ENCODE measurements at regions not wholly inside any gene's neighbourhood (a gene's known extent, or its start where the extent isn't known, plus 50 kb on each side); places are given as distances from the start of the nearest gene placed in this dataset.
"Not testable (repeated sequence)": the region's sequence is repeated elsewhere in the genome, so short reads cannot be mapped to it uniquely, and the experiment has no call there.

DNA sequence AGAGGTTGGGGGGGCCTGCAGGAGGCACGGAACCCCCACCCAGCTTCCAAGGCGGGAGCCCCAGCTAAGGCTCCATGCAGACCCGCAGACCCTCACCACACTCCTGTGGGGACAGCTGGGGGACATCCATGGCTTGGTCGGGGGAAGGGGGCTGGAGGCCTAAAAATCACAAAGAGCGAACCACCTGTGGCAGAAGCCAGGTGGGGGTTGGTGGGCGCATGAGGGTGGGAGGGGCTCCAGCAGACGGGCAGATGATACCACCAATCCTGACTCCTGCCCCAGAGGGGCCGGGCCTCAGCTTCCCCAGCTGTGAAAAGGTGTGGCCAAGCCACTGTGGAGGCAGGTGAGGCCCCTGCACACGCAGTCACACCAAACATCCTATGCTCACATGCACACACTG, 111.6 kb downstream of the FAM53A start:
- DNase-seq, result no peak

DNA sequence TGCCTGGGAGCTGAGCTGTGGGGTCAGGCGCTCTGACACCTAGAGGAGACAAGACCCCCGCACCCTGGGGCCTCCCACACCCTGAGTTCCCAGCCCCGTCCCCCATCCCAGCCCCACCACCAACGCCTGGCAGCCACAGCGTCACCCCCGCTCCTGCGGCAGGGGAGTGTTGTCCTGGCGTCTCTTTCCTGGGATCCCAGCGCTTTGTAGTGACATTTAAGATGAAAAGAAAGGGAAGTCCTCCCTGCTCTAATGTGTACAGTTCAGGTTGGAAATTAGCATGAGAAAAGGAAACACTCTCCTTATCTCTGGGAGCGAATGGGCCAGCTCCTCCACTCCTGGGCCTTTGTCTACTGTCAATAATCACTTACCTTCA, 112.1 kb downstream of the FAM53A start:
- DNase-seq, result no peak

DNA sequence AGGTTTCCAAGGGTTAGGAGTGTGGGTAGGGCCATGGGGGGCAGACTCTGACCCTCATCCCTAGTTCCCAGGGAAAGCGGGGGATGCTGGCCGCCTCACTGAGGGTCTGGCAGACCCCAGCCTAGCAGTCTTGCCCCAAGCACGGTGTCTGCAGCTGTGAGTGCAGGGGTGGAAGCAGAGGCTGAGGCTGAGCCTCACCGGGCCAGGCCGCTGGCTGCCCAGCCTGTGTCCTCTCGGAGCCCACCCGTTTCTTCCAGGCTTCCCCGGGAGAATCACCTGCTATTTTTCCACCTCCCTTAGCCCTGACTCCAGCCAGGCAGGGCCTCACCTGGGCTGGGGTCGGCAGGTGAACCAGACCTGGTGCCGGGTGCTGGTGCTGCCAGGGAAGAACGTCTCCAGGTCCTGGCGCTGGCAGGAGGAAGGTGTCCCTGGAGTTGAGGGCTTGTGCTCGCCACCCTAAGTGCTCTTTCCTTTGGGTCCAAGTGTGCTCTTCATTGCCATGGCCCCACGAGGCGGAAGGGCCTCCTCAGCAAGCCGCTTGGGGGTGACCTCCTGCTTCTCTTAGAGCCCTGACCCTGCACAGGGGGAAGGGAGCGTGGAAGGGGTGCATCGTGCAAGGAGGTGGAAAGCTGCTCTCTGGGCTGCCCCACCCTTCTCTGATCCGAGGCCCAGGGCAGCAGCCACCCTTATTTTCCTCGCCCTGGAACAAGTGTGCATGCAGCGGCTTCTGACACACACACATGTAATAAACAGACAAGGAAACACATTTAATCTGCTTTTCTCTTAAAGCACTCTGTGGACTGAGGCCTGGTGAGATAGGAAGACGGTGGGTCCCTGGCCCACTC, 112.7 kb downstream of the FAM53A start:
- no peak for DNase-seq

DNA sequence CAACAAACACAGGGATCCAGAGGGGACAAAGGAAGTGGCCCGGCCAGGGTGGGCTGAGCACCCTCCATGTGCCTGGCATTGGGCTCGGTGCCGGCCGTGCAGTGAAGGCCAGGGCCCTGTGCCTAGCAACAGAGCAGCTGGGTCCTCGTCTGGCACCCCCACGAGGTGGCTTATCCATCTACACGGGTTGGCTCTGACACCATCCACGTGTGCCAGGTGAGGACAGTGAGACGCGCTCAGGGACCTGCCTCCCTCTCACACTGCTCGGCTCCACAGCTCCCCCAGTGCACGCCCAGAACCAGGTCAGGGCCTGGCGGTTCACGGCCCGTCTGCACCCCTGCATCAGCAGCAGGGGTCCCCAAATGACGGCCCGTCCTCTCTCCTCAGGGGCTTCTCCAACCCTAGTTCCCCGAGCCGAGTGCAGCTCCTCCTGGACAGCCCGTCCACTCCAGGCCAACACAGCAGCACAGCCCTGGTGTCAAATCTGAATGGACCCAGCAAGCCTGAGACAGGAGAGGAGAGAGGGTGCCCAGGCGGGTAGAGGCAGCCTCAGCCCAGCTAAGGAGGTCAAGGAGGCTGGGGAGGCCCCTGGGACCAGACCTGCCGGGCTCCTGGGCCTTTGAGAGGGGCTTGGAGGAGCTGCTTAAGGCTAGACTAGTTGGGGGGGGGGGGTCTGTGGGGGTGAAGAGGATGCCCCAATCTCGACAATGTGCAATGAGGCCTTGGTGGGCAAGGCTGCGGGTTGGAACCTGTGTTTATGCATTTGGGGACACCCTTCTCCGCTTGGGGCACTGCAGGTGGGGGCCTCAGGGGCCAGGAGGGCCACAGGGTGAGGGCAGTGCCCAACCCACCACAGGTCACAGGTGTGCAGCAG, 113.6 kb downstream of the FAM53A start:
- DNase-seq, result no peak

DNA sequence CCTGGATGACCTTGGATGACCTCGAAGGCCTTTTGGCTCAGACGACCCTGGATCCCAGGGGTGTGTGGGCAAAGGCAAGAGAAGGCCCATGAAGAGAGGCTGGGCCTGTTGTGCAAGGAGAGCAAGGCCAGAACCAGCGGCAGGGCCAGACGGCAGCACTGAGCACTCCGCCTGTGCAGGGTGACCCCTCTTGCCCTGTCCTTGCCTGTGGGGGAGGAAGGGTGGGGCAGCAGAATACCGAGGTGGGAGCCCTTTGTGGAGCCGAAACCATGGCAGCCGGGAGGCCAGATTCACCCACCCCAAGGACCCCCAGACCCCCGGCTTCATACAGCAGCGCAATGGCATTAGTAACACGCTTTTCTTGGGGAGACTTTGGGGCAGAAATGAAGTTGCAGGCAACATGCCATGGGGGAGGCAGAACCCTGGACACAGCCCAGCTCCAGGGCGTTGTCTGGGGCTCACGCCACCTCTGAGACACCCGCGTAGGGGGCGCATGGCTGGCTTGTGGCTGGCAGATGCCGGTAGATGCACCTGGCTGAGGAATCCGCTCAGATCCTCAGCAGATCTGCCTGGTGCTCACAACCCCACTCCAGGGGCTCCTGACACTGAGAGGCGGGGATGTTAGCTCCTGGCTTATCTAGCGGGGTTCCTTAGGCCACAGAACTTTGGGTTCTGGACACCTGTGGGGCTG, 114.5 kb downstream of the FAM53A start:
- DNase-seq, result no peak

DNA sequence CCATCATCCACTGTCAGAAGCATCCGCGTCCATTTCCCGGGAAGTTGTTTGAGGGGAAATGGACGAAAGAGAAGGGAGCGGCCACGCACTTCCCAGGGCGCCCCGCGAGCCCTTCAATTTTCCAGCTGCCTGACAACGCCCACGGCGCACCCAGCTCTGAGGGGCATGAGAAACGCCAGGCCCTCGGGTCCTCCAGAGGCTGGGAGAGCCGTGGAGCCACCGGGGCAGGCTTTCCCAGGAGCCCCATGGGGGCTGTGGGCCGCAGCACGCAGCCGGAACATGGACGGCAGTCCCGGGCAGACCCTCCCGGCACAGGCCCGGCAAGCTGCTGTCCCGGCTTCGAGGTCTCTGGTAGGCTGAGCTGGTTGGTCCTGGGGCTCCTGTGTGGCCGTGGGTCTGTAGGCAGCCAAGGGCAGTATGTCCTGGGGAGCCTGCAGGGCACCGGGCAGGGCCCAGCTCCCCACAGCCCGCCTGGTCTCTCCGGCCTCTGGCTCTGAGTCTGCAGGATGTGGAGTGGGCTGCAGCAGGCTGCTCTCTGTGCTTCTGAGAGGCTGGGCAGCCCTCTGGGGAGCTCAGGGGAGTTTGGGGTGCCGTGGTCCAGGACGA, 115.2 kb downstream of the FAM53A start:
- DNase-seq, result no peak

DNA sequence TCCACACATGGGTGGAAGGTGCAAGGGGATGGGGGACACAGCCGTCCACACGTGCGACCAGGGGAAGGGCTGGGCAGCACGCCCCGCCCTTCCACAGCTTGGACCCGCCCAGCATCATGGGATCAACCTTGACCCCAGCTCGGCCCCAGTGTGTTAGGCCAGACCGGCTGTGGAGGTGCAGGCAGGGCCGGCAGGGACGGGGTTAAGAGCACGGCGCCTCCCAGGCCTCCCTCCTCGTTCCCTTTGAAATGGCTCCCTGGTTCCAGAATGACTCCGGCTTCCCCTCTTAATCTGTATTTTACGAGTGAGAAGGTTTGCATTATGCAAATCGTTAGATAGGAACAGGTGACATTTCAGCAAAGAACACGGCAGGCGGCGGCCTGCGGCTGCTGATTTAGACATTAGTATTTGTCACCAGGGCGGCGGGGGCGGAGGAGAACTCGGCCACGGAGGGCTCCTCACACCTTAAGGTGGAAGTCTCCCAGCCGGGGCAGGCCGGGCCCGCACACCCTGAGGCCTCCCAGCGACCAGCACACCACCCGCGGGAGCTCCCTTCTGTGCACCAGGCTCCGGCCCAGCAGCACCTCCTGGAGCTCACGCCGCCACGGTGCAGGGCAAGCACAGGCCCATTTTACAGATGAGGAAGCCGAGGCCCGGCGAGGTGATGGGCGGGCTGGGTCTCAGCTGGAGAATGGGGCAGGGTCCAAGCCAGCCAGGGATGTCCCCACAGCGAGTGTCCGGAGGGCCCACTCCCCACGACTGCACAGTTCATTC, 116.1 kb downstream of the FAM53A start:
- DNase-seq, result no peak

DNA sequence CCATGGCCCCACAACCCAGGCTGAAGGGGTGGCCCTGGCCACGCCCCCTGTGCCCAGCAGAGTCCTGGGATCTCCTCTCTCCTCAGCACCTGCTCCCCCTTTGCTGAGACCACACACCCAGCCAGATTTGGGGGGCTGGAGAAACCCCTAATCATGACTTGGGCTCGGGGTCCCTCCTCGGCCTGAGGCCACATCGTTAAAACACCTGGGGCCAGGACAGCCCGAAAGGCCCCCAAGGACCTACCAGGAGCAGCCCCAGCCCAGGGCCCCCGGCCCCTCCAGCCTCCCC, 116.7 kb downstream of the FAM53A start:
- DNase-seq, result no peak

DNA sequence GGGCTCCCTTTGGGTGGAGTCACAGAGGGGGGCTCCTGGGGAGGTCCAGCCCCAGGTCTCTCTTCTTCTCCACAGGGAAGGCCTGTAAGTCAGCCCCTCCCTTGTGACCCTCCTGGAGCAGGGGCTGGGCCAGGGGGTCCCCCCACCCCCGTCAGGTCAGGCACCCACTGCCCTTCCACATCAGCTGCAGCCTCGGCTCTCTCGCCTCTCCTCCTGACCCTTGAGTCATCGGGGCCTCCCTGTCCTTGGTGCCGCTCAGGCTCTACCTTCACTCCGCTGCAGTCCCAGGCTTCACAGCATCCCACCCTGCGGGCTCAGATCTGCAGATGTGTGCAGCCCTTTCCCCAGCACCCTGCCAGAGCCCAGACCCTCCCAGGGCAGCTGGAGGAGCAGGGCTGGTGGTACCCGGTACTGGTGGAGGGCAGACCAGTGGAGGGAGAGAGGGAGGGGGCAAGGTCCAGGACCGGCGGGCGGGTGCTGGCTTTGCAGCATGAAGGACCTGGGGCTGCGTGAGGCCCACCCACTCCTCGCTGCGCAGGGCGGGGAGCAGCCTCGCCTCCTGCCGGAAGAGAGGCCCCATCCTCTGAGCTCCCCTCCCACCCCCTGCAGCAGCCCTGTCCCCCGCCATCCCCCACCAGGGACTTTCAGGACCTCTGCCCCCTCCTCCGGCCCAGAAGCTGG, 117.1 kb downstream of the FAM53A start:
- no peak for DNase-seq

DNA sequence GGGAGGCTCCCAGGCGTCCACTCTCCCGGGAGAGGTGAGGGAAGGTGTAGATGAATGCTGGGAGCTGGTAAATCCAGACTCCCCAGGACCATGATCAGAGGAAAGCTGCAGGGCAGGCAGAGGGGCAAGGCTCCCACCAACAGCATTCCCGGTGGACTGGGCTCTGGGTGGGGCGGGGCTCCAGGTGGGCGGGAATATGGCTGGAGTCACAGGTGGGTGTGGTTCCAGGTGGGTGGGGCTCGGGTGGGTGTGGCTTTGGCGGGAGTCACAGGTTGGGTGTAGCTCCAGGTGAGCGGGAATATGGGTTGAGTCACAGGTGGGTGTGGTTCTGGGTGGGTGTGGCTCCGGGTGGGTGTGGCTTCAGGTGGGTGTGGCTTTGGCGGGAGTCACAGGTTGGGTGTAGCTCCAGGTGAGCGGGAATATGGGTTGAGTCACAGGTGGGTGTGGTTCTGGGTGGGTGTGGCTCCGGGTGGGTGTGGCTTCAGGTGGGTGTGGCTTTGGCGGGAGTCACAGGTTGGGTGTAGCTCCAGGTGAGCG, 117.7 kb downstream of the FAM53A start:
- not testable (repeated sequence) for DNase-seq

DNA sequence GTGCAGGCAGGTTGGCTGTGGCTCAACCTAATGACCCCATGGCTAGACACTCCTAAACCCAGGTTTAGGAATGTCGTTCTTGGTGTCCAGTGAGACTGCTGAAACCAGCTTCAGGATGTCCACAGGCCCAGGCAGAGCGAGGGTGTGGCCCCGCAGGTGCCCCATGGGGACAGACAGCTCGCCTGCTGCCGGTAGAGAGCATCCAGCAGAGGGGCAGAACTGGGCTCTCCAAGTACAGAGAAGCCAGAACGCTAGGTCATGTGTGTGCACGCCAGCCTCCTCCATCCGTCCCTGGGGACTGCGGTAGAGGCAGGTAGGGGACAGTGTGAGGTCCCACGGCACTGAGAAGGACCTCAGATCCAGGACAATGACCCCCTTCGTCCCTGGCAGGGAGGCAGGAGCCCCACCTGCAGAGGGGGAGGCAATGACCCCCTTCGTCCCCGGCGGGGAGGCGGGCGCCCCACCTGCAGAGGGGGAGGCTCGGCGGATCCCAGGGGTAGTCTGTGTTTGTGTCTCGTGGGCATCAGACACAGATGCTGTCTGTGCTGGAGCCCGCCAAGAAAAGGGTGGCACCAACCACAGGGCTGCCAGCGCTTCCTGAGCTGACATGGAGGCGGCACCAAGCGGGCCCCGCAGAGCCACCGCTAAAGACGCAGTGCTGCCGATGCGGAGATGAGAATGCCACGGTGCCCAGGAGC, 118.4 kb downstream of the FAM53A start:
- no peak for DNase-seq

DNA sequence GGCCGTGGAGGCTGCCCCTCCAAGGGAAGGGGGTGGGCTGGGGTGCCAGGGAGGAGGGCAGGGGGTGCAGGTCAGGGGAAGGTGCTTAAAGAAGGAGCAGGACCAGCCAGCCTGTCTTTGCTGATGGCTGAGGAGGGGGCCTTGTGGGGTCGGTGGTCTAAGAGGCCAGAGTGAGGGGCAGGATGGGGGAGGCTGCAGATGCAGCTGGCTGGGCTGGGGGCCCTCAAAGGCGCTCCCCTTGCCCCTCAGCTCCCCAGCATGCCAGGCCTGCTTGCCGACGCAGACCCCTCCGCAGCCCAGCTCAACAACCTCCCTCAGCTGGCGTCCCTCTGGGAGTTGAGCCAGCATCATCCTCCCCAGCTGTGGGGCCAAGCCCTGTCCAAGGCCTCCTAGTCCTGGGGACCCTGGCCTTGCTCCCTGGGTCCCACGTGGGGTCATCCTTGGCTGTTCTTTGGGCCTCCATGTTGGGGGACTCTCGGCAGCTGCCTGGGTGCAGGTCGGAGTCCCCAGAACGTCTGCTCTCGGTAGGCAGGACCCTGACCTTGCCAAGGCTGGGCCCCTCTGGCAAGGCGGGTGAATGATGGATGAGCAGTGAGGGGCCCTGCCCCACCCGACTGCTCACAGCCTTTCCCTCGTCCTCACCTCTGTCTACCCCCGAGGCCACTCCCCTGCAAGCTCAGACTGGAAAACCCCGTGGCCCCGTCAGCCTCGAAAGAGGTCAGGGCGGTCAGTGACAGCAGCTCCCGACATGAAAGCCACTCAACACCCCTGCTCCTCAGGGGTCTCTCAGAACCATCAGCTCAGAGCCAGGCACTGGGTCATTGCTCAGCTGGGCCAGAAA, 119.4 kb downstream of the FAM53A start:
- DNase-seq, result no peak

DNA sequence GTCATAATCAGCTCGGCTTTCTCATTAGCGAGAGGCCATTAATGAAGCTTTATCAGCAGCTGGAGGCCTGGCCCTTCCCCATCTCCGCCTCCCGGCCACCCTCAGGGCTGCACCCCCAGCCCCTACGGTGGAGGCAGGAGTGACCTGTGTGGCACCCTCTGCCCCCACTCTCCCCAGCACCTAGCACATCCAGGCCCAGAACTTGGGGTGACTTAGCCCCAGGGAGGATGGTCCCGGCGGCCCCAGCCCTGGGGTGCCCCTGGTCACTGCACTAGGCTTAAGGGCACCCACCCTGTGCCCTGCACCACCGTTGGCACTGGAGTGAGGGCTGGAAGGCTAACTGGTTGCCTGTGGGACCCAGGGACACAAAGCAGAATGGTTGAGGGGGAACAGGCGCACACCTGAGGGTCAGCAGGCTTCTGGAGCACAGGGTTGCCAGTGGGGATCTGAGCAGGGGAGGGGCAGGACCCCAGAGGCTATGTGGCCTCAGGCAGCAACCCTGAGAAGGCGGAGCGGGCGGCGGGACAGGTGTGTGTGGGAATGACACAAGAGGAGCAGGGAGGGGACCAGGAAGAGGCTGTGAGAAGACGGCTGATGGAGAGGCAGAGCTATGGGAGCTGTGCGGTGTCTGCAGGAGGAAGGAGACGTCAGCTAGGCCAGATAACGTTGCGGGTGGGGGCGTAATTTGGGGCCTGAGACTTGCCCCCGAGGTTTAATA, 120.2 kb downstream of the FAM53A start:
- no peak for DNase-seq

DNA sequence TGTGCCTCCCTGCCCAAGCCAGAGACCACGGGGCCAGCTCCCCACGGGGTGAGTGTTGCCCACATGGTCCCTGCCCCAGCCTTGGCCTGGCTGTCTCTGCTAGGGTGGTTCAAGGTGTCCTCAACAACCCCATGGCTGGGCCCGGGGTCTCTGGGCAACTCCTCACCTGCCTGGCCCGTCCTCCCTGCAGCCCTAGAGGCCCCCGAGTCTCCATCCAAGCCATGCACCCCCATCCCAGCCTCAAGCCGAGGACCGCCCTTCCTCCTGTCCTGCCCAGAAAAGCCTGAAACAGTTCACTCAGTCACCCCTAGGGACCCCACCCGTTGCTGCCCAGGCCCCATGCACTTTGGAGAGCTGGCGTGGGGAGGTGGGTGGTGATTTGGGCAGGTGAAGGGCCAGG, 120.9 kb downstream of the FAM53A start:
- DNase-seq, result no peak

DNA sequence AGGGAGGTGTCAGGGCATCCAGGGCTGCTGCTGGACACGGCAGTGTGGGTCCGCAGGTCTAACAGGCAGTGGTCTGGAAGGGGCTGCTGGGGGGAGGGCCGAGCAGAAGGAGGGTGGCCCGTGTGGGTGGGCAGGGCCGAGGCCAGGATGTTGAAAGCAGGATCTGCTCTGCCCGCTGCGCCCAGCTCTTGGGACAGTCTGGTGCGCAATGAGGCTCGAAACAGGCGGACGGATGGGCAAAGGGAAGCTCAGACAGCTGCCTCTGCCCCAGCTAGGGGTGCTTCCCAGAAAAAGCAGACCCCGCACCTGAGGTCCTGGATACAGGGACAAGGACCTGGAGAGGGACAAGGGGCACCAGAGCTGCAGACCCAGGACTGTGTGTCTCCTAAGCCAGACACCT, 121.3 kb downstream of the FAM53A start:
- no peak for DNase-seq

DNA sequence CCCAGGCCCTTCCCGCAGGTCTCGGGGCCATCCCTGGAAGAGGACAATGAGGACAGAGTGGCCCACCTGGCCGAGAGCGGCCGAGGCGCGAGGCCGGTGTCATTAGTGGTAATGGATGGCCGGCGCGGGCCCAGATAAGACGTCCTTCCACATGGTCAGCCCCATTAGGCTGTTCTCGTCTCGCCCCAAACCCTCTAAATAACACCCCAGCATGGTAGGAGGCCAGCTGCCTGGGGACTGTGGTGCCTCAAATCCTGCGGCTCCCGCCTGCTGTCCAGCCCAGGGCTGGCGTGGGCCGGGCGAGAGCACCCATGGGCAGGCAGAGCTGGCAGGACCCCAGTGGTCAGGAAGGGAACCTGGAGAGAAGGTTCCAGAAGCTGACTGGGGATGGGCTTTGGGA, 121.7 kb downstream of the FAM53A start:
- no peak for DNase-seq

DNA sequence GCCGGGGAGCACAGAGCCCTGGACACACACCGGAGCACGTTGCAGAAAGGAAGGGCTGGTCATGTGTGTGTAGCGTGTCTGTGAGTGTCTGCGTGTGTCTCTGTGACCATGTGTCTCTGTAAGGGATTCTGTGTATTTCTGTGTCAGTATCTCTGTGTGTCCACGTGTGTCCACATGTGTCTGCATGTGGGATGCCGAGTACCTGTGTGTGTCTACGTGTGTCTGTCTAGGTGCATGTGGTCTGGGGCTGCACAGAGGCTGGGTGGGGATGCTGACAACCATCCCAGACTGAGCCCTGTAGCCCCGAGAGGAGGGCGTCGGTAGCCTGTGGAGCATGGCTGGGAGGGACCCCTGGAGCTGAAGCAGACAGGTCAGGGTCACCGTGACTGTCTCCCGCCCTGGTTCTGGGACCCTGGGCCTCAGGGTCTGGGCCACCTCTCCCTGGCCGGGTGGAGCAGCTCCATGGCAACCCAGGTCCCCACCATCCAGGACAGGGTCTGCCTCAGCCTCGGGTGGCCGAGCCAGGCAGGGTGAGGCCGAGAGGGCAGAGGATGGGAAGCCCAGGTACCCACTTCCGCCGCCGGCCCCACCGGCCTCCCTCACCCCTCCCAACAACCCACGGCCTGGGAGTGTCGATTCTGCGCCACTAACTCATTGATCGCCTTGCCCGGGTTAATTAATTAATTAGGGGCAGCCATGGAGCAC, 122.7 kb downstream of the FAM53A start:
- no peak for DNase-seq

DNA sequence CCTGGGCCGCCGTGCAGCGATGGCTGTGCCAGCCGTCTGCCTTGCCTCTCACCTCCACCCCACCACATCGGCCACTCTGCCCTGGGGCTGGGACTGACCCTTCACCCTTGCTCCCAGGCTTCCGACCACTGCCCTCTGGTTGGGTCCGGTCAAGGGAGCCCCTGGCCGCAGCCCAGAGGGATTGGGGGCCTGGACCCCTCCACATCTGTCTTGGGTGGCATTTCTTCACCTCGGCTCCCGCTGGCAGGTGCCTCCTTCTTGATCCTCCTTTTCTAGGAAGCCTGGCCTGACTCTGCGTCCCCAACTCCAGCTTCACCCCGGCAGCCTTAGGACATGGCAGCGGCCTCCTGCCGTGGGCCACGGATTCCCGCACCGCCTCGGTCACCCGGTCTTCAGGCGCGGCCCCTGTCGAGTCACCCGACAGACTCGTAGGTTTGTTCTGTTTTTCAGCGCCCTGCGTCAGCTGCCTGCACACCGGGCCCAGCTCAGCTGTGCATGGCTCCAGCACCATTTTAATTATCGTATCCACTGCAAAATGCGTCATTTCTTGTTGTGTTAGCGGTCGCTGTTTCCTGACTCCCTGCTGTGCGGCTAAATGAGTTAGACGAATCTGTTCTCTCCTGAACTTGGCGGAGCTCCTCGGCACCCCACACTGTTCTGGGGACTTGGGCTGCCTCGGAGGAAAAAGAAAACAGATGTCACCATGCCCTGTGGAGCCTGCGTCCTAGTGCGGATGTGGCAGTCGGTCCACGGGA, 124.0 kb downstream of the FAM53A start:
- no peak for DNase-seq
